Ascending aorta (tissue), 2 donors: ENCODE measurements at regions not wholly inside any gene's neighbourhood (a gene's known extent, or its start where the extent isn't known, plus 50 kb on each side); places are given as distances from the start of the nearest gene placed in this dataset.

Experiments
- DNase-seq, 2 donors: peaks; one replicate each; pipeline ENCODE4 v3.0.0-alpha.2; 2019; ENCODE audit warnings: low spot score in 2 of 2
- H3K27ac ChIP-seq, 2 donors: fragments of 200-600 bp; sonication (generic); one replicate each; pipeline ENCODE4 v1.5.1; 2016 to 2017; ENCODE audit warnings: mild to moderate bottlenecking in 1 of 2
- H3K27me3 ChIP-seq: fragments of 200-600 bp; sonication (generic); one replicate; pipeline ENCODE4 v1.5.1; 2017
- H3K36me3 ChIP-seq, 2 donors: fragments of 200-600 bp; sonication (generic); one replicate each; pipeline ENCODE4 v1.5.1; 2016
- H3K4me1 ChIP-seq, 2 donors: fragments of 200-600 bp; sonication (generic); one replicate each; pipeline ENCODE4 v1.5.1; 2016 to 2017; ENCODE audit warnings: mild to moderate bottlenecking in 1 of 2
- H3K4me3 ChIP-seq, 2 donors: fragments of 200-600 bp; sonication (generic); one replicate each; pipeline ENCODE4 v1.5.1; 2016 to 2017; ENCODE audit warnings: mild to moderate bottlenecking in 1 of 2
- H3K9me3 ChIP-seq, 2 donors: fragments of 200-600 bp; sonication (generic); one replicate each; pipeline ENCODE4 v1.5.1; 2016
- CTCF ChIP-seq, 3 experiments: fragments of 200-600 bp in 2 of 3; fragments of 450-650 bp in 1 of 3; sonication (generic) in 2 of 3; IDR thresholded peaks; one replicate each; pipeline ENCODE4 v1.5.1; 2016 to 2019; ENCODE audit warnings: antibody characterized with exemption in 3 of 3, mild to moderate bottlenecking in 1 of 3, moderate library complexity in 1 of 3
- intact Hi-C: fragments of 100-400 bp; cut with DNase I; formaldehyde crosslinking; loops from one replicate; pipeline ENCODE4 v1.15.1; 2023

GRCh38 chrX:128931071-128931470 is 592.2 kb downstream of the SMARCA1 start:
- no peak for DNase-seq
- Histone ChIP-seq H3K27me3 (no peaks in the 10 kb centered on the region), H3K27ac (no peak overlapping the region), H3K36me3 (no peaks in the 10 kb centered on the region), H3K4me3 (no peak overlapping the region), H3K4me1 (no peaks in the 10 kb centered on the region), H3K9me3 (peaks cover 0 to 3% of the 10 kb centered on the region in 2 donors)
- TF ChIP-seq CTCF (IDR thresholded peaks at IDR 0.05), result no peak
- intact Hi-C loops, result no loop called here

GRCh38 chrX:128929271-128930057 is 593.8 kb downstream of the SMARCA1 start:
- no peaks in the 10 kb centered on the region for H3K9me3 ChIP-seq
- H3K27ac ChIP-seq, result no peak overlapping the region
- H3K4me3 ChIP-seq, result no peak overlapping the region
- no peaks in the 10 kb centered on the region for H3K4me1 ChIP-seq
- intact Hi-C loops, result no loop called here
- no peaks in the 10 kb centered on the region for H3K27me3 ChIP-seq
- no peaks in the 10 kb centered on the region for H3K36me3 ChIP-seq
- no peak for DNase-seq
- TF ChIP-seq CTCF (IDR thresholded peaks at IDR 0.05), result no peak

- no peak overlapping the region for H3K4me3 ChIP-seq
- intact Hi-C loops, result no loop called here
- H3K27ac ChIP-seq, result no peak overlapping the region
- H3K4me1 ChIP-seq, result no peaks in the 10 kb centered on the region
- DNase-seq, result no peak
- no peaks in the 10 kb centered on the region for H3K36me3 ChIP-seq
- TF ChIP-seq CTCF (IDR thresholded peaks at IDR 0.05), result no peak
- H3K27me3 ChIP-seq, result no peaks in the 10 kb centered on the region
- no peaks in the 10 kb centered on the region for H3K9me3 ChIP-seq
Observed at GRCh38 chrX:128928636-128929035, 594.7 kb downstream of the SMARCA1 start.

GRCh38 chrX:128927363-128927762 is 595.9 kb downstream of the SMARCA1 start:
- H3K9me3 ChIP-seq, result no peaks in the 10 kb centered on the region
- no peaks in the 10 kb centered on the region for H3K27me3 ChIP-seq
- no peak for DNase-seq
- no peak overlapping the region for H3K4me3 ChIP-seq
- no peak for TF ChIP-seq CTCF (IDR thresholded peaks at IDR 0.05)
- intact Hi-C loops, result no loop called here
- no peak overlapping the region for H3K27ac ChIP-seq
- no peaks in the 10 kb centered on the region for H3K4me1 ChIP-seq
- no peaks in the 10 kb centered on the region for H3K36me3 ChIP-seq

GRCh38 chrX:128906753-128907152 is 616.5 kb downstream of the SMARCA1 start:
- H3K27ac ChIP-seq, result no peak overlapping the region
- DNase-seq, result no peak
- no peak overlapping the region for H3K4me3 ChIP-seq
- no peaks in the 10 kb centered on the region for H3K27me3 ChIP-seq
- H3K9me3 ChIP-seq, result no peaks in the 10 kb centered on the region
- intact Hi-C loops, result no loop called here
- no peaks in the 10 kb centered on the region for H3K4me1 ChIP-seq
- no peak for TF ChIP-seq CTCF (IDR thresholded peaks at IDR 0.05)
- no peaks in the 10 kb centered on the region for H3K36me3 ChIP-seq
